Activated T-helper 1 cell treated with anti-CD3 and anti-CD28 coated beads, Interleukin-12 subunit alpha, Interleukin-12 subunit beta, Interleukin-2, Interleukin-4 antibody, amounts not matched to agents 30 ng/mL and 10 ng/mL and 1 ng/mL, durations not matched to agents 14 hours and 24 hours and 36 hours (primary cell): ENCODE measurements at regions not wholly inside any gene's neighbourhood (a gene's known extent, or its start where the extent isn't known, plus 50 kb on each side); places are given as distances from the start of the nearest gene placed in this dataset.
"Not testable (repeated sequence)": the region's sequence is repeated elsewhere in the genome, so short reads cannot be mapped to it uniquely, and the experiment has no call there.

Experiments
- DNase-seq: peaks from one replicate; pipeline ENCODE4 v3.0.0; 2021; ENCODE audit warnings: low spot score
- H3K27ac Mint-ChIP-seq: one replicate; pipeline ENCODE4 v1.8.0; 2021; ENCODE audit warnings: mild to moderate bottlenecking, mixed read lengths
- H3K27me3 Mint-ChIP-seq: one replicate; pipeline ENCODE4 v1.8.0; 2022; ENCODE audit warnings: mild to moderate bottlenecking, moderate library complexity, mixed read lengths; ENCODE audit not compliant: insufficient read depth
- H3K36me3 Mint-ChIP-seq: one replicate; pipeline ENCODE4 v1.8.0; 2021; ENCODE audit warnings: low read depth, mixed read lengths
- H3K4me1 Mint-ChIP-seq: one replicate; pipeline ENCODE4 v1.8.0; 2021; ENCODE audit warnings: low read depth, mixed read lengths
- H3K4me3 Mint-ChIP-seq: one replicate; pipeline ENCODE4 v1.8.0; 2021; ENCODE audit warnings: mild to moderate bottlenecking, moderate library complexity, mixed read lengths
- H3K9me3 Mint-ChIP-seq: one replicate; pipeline ENCODE4 v1.8.0; 2021; ENCODE audit warnings: mixed read lengths
- intact Hi-C: fragments of 100-400 bp; cut with micrococcal nuclease; formaldehyde crosslinking; loops from one replicate; pipeline ENCODE4 v1.15.1; 2024

DNA sequence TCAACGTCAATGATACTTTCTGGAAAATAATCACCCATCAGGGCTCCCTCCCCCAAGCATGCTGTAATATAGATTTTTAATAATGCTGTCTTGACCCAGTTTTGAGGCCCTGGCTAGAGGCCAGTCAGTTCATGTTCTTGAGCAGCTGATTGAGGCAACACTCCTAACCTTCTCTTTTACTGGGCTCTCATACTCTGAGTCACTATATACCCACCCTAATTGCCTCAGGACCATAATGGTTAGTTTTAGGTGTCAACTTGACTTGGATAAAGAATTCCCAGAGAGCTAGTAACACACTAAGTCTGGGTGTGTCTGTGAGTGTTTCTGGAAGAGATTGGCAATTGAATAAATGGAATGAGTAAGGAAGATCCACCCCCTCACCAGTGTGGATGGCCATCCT is 527.0 kb upstream of the ATP2B1 start:
- DNase-seq = no peak
- Mint-ChIP-seq H3K4me1 (no peaks in the 10 kb centered on the region), H3K27ac (no peak overlapping the region), H3K9me3 (no peaks in the 10 kb centered on the region), H3K27me3 (peaks cover 3% of the 10 kb centered on the region), H3K36me3 (no peaks in the 10 kb centered on the region), H3K4me3 (no peak overlapping the region)
- intact Hi-C loops = no loop called here

GRCh38 chr12:90234472-90234871 is 525.8 kb upstream of the ATP2B1 start:
- no peaks in the 10 kb centered on the region for H3K4me1 Mint-ChIP-seq
- no peak for DNase-seq
- H3K27me3 Mint-ChIP-seq = peaks cover 3% of the 10 kb centered on the region

DNA sequence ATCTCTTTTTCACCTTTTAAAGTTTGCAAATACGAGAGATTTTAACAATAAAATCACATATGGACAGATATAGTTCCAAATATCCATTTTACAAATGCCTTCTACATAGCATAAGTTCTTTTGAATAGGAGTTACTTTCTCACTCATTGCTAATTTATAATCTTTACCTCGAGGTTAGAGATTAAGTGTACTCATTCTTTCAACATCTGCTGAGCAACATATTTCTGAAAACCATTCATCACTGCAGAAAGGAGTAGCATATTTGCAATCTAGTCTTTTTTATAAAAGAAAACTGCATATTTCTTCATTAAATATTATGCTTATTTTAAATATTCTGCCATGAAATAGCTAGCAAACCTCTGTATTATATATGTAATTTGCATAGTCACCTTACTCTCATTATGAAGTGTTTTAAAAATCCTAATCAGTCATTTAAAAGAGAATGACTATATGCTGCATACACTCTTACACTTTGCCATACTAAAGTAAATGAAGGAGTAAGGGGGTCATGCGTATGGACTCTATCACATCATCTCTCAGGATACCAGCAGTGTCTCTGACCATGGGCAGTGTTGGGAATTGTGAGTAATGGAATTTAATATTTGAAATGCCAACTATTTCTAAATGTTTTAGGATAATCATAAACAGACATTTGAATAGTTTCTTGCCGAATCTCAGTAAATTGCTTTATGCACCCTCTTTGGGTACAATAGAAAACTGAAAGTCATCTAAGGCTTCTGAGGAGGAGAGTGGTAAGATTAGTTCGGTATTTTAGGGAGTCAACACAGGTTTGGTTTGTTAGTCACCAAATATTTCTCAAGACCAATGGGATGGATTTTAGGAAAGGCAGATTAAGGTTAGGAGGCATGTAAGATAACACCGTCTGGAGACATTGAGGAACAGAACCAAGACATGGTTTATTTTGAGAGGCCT is 524.8 kb upstream of the ATP2B1 start:
- intact Hi-C loops = no loop called here
- peaks cover 4% of the 10 kb centered on the region for H3K27me3 Mint-ChIP-seq
- H3K4me3 Mint-ChIP-seq = no peak overlapping the region
- H3K4me1 Mint-ChIP-seq = no peaks in the 10 kb centered on the region
- no peaks in the 10 kb centered on the region for H3K9me3 Mint-ChIP-seq
- no peak overlapping the region for H3K27ac Mint-ChIP-seq
- no peak for DNase-seq
- H3K36me3 Mint-ChIP-seq = no peaks in the 10 kb centered on the region

More at GRCh38 chr12:90234472-90234871, 525.8 kb upstream of the ATP2B1 start:
- Mint-ChIP-seq H3K4me3 (no peak overlapping the region), H3K27ac (no peak overlapping the region), H3K9me3 (no peaks in the 10 kb centered on the region), H3K36me3 (no peaks in the 10 kb centered on the region)
- intact Hi-C loops = no loop called here

DNA sequence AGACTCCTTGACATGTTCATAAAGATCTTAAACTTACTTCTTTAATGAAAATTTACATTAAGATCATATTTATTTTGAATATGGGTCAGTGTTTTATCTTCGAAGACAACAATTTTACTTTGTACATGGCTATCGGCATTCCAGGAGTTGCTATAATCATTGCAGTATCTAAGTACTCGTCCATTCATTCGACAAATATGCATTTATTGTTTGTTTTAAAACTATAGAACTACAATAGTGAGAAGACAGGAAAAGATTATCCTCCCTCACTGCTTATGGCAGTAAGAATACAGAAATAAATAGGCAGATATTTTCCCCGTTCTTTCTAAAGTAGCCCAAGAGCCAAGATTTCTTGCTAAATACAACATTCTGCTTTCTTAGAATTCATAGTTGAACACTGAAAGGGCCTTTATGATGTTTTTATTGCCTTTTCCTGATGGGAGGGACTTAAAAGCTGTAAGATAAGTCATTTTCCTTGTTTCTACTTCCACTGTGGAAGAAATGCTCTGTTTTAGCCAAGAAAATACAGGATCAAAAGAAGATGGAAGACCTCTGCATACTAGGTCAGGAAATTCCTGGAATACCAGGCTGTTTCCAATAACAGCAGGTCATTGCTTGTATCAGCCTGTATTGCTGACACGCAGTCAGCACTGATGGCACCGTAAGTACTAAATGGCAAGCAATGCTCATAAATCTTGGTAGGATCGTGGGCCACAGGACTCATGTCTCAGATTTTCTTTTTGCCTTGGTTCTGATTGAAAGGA is 521.0 kb upstream of the ATP2B1 start:
- Mint-ChIP-seq H3K4me1 (no peaks in the 10 kb centered on the region), H3K27ac (no peak overlapping the region), H3K4me3 (no peak overlapping the region), H3K9me3 (no peaks in the 10 kb centered on the region), H3K27me3 (peaks cover 7% of the 10 kb centered on the region), H3K36me3 (no peaks in the 10 kb centered on the region)
- no peak for DNase-seq
- intact Hi-C loops = no loop called here

DNA sequence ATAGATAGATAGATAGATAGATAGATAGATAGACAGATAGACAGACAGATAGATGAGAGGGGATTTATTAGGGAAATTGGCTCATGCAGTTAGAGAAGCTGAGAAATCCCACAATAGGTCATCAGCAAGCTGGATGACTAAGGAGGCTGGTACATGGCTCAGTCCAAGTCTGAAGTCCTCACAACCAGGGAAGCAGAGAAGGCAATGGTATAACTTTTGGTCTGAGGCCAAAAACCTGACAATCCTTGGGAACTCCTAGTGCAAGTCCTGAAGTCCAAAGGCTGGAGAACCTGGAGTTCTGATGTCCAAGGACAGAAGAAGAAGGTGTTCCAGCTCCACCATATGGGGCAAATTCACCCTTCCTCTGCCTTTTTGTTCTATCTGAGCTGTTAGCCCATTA is 517.6 kb upstream of the ATP2B1 start:
- H3K36me3 Mint-ChIP-seq = no peaks in the 10 kb centered on the region
- intact Hi-C loops = no loop called here
- no peak for DNase-seq
- no peaks in the 10 kb centered on the region for H3K9me3 Mint-ChIP-seq
- no peak overlapping the region for H3K4me3 Mint-ChIP-seq
- H3K27ac Mint-ChIP-seq = no peak overlapping the region
- H3K27me3 Mint-ChIP-seq = peaks cover 7% of the 10 kb centered on the region
- no peaks in the 10 kb centered on the region for H3K4me1 Mint-ChIP-seq

DNA sequence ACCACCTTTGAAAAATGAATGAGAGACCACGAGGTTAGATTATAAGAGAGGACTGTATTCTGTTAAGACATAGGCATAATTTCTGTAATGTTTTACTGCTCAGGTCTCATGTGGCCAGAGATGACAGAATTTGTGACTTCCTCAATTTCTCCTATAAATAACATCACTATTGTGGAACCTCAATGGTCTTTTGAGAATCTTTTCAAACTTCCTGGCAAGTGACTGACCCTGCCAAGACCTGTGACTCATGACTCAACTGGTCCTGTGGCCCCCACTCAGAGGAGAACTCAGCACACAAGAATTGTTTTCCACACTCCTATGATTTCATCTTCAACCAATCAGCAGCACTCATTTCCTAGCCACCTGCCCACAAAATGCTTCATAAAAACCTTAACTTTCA is 508.2 kb upstream of the ATP2B1 start:
- Mint-ChIP-seq H3K9me3 (no peaks in the 10 kb centered on the region), H3K4me3 (no peak overlapping the region), H3K36me3 (no peaks in the 10 kb centered on the region), H3K4me1 (no peaks in the 10 kb centered on the region), H3K27ac (no peak overlapping the region), H3K27me3 (no peaks in the 10 kb centered on the region)
- intact Hi-C loops = no loop called here
- no peak for DNase-seq

DNA sequence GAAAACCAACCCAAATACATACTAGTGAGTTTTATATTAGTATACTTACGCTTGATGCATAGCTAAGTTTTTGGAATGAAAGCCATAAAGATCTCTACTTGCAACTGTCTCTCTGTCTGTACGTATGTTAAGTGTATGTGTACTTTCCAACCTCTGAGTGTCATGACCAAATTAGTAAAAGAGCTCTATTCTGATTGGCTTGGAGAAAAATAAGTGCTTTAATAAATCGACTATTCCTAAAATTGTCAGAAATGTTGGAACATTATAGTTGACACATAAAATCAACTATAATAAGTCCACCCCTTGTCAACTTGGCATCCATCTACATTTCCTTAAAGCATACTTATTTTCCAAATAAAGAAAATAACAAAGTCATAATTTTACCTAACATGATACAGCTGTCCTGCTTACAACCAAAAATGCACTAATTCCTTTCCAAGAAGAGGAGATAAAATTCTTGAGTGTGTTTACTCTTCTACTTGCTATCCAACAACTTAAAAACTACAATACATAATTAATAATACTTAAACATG is 507.4 kb upstream of the ATP2B1 start:
- no peaks in the 10 kb centered on the region for H3K27me3 Mint-ChIP-seq
- intact Hi-C loops = no loop called here
- H3K27ac Mint-ChIP-seq = no peak overlapping the region
- no peak overlapping the region for H3K4me3 Mint-ChIP-seq
- no peaks in the 10 kb centered on the region for H3K9me3 Mint-ChIP-seq
- H3K4me1 Mint-ChIP-seq = no peaks in the 10 kb centered on the region
- DNase-seq = no peak
- no peaks in the 10 kb centered on the region for H3K36me3 Mint-ChIP-seq

- Mint-ChIP-seq H3K4me1 (no peaks in the 10 kb centered on the region), H3K9me3 (peaks cover 15% of the 10 kb centered on the region), H3K27me3 (no peaks in the 10 kb centered on the region), H3K36me3 (no peaks in the 10 kb centered on the region), H3K4me3 (no peak overlapping the region), H3K27ac (no peak overlapping the region)
- intact Hi-C loops = no loop called here
- no peak for DNase-seq
Measured at GRCh38 chr12:90211017-90211416, 502.4 kb upstream of the ATP2B1 start.

DNA sequence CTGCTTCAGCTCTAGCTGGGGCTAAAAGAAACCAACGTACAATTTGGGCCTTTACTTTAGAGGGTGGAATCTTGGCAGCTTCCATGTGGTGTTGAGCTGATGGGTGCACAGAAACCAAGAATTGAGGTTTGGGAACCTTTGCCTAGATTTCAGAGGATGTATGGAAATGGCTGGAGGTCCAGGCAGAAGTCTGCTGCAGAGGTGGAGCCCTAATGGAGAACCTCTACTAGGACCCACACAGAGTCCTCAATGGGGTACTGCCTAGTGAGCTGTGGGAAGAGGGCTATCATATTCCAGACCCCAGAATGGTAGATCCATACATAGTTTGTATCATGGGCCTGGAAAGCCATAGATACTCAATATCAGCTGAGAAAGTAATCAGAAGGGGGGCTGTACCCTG is 500.4 kb upstream of the ATP2B1 start:
- intact Hi-C loops = no loop called here
- DNase-seq = no peak
- H3K27me3 Mint-ChIP-seq = no peaks in the 10 kb centered on the region
- H3K36me3 Mint-ChIP-seq = no peaks in the 10 kb centered on the region
- H3K4me1 Mint-ChIP-seq = no peaks in the 10 kb centered on the region
- no peak overlapping the region for H3K4me3 Mint-ChIP-seq
- H3K27ac Mint-ChIP-seq = no peak overlapping the region
- H3K9me3 Mint-ChIP-seq = peaks cover 15% of the 10 kb centered on the region

DNA sequence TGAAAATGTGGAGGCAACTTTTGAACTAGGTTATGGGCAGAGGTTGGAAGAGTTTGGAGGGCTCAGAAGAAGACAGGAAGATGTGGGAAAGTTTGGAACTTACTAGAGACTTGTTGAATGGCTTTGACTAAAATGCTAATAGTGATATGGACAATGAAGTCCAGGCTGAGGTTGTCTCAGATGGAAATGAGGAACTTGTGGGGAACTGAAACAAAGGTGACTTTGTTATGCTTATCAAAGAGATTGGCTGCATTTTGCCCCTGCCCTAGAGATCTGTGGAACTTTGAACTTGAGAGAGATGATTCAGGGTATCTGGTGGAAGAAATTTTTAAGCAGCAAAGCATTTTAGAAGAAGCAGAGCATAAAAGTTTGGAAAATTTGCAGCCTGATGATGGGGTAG is 499.7 kb upstream of the ATP2B1 start:
- H3K9me3 Mint-ChIP-seq = peaks cover 15% of the 10 kb centered on the region
- H3K27ac Mint-ChIP-seq, H3K36me3 Mint-ChIP-seq, DNase-seq, intact Hi-C loops, H3K27me3 Mint-ChIP-seq, H3K4me1 Mint-ChIP-seq, H3K4me3 Mint-ChIP-seq: not testable (repeated sequence)

- no peak for DNase-seq
- no peaks in the 10 kb centered on the region for H3K4me1 Mint-ChIP-seq
- no peak overlapping the region for H3K4me3 Mint-ChIP-seq
- no peaks in the 10 kb centered on the region for H3K36me3 Mint-ChIP-seq
- peaks cover 15% of the 10 kb centered on the region for H3K9me3 Mint-ChIP-seq
- intact Hi-C loops = no loop called here
- no peak overlapping the region for H3K27ac Mint-ChIP-seq
- H3K27me3 Mint-ChIP-seq = no peaks in the 10 kb centered on the region
Measured at GRCh38 chr12:90207799-90208198, 499.2 kb upstream of the ATP2B1 start.

DNA sequence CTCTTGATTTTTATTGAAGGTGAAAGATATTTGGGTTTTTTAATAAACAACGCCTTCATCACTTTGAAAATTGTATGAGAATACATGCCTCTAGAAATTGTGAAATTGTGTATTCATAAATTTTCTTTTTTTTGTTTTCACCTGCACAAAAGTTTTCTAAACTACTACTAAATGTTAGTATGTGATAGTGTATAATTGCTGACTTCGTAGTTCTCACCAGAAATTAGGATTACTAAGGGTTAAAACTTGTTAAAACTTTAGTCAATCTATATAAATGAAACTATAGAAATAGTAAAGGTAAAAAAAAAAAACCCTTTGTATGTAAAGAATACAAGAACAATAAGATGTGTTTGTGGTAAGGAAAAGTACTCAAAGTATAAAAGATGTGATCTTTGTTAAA is 496.5 kb upstream of the ATP2B1 start:
- Mint-ChIP-seq H3K36me3 (no peaks in the 10 kb centered on the region), H3K27ac (no peak overlapping the region), H3K9me3 (peaks cover 12% of the 10 kb centered on the region), H3K4me3 (no peak overlapping the region), H3K27me3 (no peaks in the 10 kb centered on the region), H3K4me1 (no peaks in the 10 kb centered on the region)
- no peak for DNase-seq
- intact Hi-C loops = no loop called here

DNA sequence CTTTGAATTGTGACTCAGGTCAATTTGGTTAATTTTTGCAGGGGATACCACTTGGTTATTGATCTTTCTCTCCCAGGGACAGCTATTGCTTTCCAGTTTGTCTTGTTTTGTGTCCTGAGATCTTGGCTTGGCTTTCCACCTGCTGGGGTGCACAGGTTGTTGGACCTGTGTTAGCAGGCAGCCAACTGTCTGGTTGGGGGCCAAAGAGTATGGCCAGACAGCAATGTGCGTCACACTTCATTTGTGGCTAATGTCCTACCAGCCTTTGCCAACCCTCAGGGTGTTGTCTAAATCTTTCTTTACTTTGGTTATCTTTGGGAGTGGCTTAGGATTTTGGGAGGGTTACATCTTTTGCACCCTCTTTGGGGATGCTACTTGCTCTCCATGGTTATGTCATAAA is 494.9 kb upstream of the ATP2B1 start:
- Mint-ChIP-seq H3K4me1 (no peaks in the 10 kb centered on the region), H3K27me3 (peaks cover 1% of the 10 kb centered on the region), H3K4me3 (no peak overlapping the region), H3K9me3 (peaks cover 6% of the 10 kb centered on the region), H3K36me3 (no peaks in the 10 kb centered on the region), H3K27ac (no peak overlapping the region)
- intact Hi-C loops = no loop called here
- DNase-seq = no peak
